Activated T-cell treated with anti-CD3 and anti-CD28 coated beads, Interleukin-2, amount 50 U/mL, for 48 hours (primary cell): ENCODE measurements at regions not wholly inside any gene's neighbourhood (a gene's known extent, or its start where the extent isn't known, plus 50 kb on each side); places are given as distances from the start of the nearest gene placed in this dataset.

Source experiments
- DNase-seq, 2 experiments: peaks; one replicate each; pipeline ENCODE4 v3.0.0-alpha.2; 2020

DNA sequence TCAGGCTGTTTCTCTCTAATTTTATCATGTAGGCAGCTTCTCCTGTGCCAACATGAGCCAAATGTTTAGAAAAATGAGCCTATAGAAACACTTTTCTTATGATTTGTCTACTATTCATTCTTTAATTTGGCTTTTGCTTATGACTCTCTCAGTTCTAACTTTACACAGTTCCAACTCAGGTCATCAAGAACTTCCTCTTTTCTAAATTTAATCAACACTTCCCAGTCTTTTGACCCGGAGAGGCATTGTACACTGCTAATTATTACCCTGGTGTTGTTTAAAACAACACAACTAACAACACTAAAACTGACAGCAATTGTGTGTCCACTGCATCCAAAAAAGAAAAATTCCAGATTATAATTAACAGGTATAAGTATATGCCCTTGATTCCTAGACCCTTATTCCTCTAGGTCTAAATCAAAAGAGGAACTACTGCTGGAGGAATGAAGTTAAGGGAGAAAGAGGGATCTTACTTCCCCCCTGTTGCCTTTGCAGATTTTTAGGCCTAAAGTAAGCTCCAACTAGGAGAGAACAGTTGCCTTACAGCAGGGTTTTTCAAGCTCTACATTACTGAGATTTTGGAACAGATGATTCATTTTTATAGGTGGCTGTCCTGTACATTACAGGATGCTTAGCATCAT, 332.2 kb upstream of the GOLIM4 start:
- no peak for DNase-seq

DNA sequence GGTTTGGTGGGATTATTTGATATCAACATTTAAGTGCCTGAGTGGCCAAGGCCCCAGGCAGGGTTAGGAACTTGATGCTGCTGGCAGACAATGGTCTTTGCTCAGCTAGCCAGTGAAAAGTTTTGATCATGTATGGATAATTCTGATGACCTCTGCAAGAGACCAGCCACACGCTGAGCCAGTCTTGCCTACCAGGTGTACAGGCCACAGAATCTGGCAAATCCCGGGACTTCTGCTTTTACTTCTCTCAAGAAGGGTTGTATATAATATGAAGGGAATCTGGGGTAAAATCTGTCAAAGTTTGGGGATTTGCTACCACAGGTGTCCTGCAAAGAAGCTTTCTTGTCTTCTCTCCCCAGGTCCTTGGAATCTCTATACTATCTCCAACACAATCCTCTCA, 331.4 kb upstream of the GOLIM4 start:
- no peak for DNase-seq

DNA sequence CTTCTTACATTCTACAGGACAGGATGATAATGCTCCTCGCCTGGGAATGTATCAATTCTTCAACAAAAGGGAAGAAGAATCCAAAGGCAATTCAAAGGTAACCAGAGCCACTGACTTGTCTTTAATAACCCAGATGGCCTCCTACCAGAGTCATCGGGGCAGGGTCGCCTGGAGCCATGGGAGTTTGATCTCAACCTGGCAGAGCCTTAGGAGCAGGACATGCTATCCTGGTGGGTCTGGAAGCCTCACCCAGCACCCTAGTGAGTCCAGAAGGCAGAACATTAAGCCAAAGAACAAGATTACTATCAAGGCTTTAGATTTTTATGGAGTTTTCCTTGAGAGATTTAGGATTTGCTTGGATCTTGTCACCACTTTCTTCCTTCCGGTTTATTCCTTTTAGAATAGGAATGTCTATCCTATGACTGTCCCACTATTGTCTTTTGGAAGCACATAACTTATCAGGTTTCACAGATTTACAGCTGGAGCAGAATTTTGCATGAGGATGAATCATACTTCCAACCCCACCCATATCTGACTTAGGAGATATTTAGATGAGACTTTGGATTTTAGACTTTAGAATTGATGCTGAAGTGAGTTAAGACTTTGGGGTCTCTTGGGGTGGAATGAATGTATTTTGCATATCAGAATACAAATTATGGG, 330.3 kb upstream of the GOLIM4 start:
- DNase-seq, result no peak

DNA sequence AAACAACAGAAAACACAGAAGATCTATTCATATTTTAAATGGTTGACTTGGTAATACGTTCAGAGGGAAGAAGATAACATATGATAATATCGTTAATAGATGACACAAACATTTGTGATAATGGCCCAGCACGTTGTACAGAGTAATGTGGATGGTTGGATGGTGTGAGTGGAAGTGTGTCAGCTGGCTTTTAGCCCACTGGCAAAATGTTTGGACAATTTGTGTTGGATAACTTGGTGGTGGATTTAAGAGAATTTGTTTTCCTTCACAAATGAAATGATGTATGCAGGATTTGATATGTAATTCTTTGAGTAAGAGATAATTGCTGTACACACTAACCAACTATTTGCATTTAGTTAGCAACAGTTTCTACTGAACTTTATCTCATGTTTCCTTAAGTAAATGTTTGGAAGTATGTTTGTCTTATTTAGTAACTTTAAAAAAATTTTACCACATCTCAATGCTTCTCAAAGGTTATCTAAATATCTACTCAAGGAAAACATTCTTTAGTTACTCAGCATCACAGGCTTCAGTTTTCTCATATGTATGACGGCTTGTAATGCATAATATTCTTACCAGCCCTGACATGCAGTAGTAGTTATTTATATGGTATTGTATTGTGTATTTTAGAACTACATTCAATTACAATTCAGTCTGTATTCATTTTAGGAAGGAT, 328.5 kb upstream of the GOLIM4 start:
- no peak for DNase-seq

DNA sequence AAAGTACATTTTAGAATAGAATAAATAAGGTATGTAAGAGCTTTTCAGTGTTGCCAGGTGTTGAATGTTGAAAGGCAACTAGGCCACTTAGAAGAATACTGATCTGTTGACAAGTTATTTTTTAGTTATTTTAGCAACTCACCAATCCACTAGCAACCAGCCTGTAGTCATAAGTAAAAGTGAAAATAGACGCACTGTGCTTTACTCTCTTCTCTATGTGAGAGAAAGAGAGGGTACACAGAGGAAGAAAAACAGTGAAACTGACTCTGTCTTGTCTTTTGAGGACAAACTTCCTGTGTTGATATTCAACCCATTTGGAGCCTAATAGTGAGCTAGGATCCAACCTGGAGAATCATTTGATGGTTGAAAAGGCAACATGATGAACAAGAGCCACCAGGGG, 327.1 kb upstream of the GOLIM4 start:
- DNase-seq, result no peak

DNA sequence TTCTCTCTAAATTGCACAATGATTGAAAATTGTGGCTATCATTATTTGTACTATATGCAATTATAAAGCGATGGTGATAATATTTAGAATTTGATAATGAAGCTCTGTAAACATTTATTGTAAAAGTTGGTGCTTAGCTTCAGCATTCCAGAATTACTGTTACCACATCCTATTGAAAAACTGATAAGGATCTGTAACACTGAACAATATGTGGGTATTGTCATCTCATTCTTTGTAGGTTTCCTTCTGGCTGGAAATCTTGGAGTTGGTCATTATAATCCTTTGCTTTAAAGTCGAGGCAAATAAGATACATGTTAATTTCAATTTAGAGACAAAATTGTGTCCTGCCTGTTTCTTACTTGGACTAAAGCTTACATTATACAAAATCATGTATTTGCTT, 323.4 kb upstream of the GOLIM4 start:
- DNase-seq, result no peak

DNA sequence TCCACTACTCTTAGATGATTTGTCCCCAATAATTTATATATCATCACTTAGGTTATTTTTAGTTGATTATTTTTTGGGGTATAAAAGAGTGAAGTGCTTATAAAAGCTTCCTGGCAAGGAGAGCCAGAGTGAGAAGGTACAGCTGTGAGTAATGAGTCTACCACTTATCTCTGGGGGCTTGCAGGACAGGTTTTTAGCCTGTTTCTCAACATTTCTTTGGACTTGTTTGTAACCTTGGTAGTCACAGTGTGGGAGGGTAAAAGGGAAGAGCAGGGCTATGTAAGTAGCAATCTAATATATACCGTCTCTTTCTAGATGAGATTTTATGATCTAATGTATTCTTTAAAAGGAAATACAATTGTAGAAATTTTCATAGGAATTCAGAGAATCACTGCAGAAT, 321.3 kb upstream of the GOLIM4 start:
- no peak for DNase-seq

DNA sequence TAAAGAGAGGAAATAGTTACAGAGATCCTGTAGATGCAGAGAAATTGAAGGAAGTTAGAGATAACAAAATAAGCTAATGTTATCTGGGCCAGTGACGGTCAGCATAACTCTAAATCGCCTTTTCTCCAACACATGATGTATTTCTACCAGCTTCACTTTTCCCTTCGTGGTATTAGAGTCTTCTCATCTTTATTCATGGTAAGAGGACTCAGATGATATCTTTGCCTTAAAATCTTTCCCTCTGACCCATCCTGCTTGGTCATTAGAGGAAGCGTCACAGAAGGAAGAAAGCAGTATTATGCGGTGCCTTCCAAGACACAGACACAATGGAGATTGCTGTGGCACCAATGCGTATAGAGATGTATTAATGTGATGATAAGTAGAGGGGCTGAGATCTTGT, 320.7 kb upstream of the GOLIM4 start:
- DNase-seq, result no peak

DNA sequence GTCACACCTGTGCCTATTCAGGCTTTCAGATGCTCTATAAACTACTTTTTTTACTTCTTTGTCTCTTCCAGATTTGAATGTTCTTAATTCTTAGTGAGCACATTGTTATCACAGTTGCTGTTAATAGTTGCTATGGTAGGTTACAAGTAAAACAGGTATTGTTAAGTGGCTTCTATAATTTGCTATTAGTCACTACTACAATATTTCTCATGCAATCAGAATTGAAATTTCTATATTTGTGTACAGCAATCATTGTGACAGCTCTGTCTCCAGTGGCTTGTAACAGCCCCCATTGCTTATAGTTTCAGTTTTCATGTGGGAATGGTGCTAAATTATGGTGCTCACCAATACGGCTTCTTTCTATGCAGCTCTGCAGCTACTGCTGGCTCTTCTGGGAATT, 318.4 kb upstream of the GOLIM4 start:
- DNase-seq, result no peak

DNA sequence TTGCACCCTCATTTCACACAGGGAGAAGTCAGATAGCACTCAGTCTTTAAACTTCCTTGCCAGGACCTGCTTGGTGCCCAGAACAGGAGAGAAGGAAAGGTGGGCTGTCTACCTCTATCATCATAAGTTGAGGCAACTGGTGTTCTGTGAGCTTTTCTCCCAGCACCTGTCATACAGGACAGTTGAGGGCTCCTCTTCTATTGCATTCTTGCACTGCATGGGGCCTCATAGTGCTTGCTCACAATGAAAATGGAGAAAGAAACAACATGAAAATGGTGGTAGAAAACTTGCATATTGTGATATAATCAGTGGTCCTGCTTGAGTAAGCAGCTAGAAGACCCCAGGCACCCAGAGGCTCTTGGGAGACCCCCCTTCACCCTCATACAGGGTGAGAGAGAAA, 311.7 kb upstream of the GOLIM4 start:
- no peak for DNase-seq

DNA sequence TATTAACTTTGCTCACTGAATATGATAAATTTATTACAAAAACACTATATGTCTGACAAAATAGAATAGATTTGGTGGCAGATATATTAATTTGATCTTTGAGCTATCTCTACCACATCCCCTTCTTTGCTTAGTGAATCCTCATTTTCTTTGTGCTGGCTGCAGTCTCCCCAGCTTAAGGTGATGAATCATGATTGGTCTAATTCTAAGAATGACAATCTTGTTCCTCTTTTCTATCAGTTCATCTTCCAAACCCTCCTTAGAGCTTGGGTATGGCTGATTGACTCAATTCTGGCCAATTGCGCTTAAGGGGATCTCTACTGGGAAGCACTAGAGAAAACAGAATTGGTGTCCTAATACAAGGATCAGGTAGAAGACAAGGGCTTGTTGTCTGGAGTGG, 309.6 kb upstream of the GOLIM4 start:
- DNase-seq, result no peak

DNA sequence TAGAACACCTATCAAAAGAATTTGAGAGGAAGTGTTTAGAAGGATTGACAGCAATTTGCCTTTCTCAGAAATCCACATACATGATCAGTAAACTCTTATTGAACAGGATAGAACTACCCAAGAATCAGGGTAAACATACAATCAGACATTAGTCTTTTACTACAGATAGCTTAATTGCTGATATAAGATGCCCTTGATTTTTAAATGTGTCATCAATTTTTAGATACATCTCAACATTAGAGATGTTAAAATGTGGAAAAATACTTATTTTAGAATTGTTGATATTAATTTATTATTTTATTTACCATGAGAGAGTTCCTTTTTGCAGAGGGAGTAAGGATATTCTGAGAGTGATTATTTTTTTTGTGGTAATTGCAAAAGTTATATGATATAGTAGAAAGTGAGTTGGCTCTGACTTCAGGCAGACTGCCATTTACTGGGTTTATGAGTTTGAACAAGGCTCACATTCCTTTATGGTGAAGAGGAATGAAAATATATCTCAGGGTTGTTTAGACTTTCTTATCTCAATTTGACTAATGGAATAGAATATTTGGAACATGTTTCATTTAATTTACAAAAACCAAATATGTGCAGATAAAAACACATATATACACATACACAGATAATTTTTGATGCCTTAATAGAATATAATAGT, 302.8 kb upstream of the GOLIM4 start:
- no peak for DNase-seq

DNA sequence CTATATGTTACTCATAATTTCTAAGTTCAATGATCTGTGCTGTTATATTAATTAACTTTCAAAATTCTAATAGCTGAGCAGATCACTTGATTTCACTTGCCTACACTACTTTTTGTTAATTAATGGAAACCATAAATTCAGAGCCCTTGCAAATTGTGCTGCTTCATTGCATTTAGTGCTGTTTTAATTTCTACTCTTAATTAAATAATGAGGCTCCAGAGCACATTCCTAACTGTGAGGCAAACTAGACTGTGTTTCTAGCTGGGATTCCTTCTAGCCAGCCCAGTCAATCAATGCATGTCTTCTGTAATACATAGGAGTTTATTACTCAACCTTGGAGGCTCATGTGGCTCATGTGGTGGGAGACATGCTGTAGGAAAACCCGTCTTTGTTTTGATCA, 301.1 kb upstream of the GOLIM4 start:
- DNase-seq, result no peak

DNA sequence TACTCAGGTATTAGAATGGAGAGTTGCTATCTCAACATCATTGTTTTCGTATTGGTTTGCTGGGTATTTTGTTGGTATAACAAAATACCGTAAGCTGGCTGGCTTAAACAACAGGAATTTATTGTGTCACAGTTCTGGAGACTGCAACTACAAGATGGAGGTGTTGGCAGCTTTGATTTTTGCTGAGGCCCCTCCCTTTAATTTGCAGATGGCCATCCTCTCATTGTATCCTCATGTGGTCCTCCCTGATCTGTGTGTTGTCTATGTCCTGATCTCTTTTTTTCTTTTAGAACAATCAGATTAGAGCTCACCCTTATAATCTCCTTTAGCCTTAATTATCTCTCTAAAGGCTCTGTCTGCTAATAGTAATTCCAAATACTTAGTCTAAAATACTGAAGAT, 299.8 kb upstream of the GOLIM4 start:
- no peak for DNase-seq

DNA sequence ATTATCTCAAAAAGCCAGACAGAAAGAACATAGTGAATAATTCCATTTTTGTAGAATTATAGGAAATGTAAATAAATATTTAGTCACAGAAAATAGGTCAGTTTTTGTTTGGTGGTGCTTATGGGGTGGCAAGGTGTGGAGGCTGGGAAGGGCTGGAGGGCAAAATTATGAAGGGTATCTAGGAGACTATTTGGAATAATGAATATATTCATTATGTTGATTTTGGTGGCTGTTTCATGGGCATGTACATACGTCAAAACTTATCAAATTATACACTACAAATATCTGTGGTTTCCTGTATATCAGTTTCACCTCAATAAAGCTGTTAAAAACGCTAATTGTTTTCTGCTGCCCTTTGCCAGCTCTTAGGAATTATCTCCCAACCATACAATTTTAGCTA, 298.7 kb upstream of the GOLIM4 start:
- DNase-seq, result no peak

DNA sequence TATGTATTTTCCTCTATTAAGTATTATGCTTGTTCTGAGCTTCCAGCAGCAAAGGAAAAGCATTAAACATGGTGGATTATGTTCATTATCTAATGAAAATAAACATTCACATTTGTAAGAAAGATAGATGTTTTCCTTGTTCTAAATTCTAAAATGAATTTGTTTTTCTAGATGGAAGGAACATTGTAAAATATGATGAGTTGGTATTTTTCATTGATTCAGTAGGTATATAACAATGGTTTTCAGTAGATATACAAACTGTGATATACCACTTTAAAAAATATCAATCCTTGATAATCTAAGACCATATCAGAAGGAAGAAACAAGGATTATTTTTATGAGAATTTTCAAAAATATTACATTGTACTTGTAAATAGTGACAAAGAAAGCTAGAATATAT, 290.6 kb upstream of the GOLIM4 start:
- no peak for DNase-seq

DNA sequence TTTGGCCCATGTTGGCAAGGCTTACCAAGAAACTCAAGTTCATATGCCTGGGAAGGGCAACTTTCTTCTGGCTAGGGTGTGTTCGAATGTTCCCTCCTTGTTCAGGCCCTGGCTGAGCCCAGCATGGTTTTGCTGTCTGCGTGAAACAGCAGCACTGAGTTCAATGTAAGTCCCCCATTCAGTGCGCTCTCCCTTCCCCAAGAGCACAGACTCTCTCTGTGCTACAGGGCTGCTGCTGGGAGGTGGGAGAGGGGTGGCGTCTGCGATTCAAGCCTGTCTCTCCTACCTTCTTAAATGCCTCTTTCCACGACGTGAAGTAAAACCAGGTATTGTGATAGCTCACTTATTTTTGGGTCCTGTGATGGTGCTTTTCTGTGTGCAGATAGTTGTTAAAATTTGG, 289.3 kb upstream of the GOLIM4 start:
- DNase-seq, result no peak

DNA sequence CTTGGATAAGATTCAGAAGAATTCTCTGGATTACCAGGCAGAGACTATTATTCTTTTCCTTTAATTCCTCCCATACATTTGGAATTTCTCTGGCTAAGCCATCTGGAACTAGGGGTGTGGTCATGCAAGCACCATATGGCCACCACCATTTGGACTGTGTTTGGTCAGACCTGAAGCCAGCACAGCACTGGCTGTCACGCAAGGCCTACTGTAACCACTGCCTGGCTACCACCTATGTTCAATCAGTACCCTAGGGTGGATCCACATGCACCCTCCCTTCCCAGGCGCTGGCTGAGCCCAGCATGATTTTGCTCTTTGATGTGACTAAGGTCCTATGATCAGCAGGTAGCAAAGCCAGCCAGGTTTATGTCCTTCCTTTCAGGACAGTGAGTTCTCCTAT, 287.8 kb upstream of the GOLIM4 start:
- no peak for DNase-seq

DNA sequence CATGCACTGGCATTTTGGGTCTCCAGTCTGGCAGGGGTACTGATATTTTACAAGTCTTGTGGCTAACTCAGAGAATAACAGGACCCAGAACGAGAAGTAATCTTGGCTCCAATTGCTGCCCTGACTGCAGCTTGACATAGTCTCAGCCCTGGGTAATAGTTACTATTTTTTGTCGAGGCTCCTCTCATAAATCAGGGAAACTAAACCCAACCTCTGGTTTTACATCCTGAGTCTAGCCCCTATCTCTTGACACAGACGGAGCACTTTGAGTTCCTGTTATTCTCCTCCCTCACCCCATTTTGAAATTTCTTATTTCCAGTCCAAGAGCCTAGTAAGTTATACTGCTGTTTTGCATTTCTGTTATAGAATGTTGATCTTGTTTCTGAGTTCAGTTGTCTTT, 276.1 kb upstream of the GOLIM4 start:
- DNase-seq, result no peak

DNA sequence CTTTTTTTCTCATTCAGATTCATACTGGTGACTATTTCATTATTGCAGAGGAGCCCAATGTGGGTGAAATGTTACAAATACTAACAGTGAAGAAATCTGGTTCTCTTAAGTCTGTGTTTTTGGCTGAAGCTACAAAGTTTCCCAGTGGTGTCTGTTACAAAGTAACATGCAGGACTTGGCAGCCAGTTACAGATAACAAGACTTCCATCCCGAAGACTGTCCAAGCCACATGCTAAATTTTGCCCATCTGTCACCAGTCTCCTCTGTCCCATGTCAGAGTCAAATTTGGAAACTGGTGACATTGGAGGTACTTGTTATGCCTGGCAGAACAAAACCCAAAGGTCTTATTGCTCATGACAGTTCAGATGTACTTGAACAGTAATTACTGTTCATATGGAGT, 269.2 kb upstream of the GOLIM4 start:
- no peak for DNase-seq

DNA sequence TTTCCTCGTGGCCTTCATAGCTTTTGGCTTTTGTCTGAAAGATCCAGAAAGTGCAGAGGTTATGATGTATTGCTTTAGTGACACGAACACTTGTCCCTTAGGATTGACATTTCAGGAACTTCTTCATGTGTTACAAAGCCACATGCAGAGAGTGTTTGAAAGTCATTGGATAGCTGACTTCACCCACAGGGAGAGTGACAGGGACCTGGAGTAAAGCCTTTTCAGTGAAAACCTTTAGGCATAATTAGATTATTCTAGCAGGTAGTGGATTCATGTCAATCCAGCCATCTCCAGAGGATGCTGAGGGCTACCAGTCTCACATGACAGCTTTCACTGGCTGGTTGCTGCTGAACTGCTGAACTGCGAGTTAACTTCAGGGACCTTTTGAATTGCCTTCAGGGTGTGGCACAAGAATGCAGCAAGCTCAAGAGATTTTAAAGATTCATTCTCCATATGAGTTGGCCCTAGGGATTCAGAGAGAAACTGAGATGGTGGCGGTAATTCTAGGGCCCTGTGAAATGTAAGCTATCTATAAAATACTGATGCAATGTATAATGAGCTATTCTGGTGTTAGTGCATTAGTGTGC, 267.0 kb upstream of the GOLIM4 start:
- DNase-seq, result no peak

DNA sequence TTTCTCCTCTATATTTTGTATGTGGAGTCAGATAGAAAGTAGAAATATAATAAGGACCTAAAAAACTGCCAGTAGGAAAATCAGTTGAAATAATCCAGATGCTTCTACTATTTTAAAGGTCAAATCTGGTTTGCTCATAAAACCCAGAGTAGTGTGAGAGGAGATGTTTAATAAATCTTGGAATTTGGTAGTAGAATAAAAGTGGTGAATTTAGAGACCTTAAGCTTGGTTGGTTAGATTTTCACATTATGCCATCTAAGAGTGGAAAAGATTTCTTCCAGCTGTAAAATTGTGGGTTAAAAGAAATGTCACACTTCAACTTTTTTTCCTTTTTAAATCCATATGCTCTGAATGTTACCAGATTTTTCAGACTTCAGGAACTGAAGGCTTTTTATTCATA, 266.4 kb upstream of the GOLIM4 start:
- DNase-seq, result no peak

DNA sequence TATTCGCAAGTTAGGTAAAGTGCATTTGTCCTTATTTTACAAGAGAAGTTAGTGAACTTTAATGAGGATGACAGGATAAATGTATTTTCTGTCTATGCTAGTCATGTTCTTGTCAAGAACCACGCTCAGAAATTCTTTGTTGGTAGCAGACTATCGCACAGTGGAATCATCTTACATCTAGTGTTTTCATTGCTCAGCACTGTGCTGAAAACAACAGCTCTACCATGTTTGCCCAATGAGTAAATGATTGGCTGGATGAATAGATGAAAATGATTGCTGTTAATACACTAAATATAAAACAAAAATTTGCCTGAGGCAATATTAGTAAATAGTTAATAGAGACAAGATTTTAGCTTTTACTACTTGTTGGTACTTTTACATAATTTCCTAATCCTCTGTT, 265.3 kb upstream of the GOLIM4 start:
- DNase-seq, result no peak
